ENCODE measurements at regions not wholly inside any gene's neighbourhood (a gene's known extent, or its start where the extent isn't known, plus 50 kb on each side); places are given as distances from the start of the nearest gene placed in this dataset.
"Not testable (repeated sequence)": the region's sequence is repeated elsewhere in the genome, so short reads cannot be mapped to it uniquely, and the experiment has no call there.

GRCh38 chr5:148708854-148709253, 54.5 kb upstream of the HTR4 start:
- DNase-seq = no peak

- DNase-seq = no peak
Observed at GRCh38 chr5:148711961-148712360, 57.6 kb upstream of the HTR4 start.

- DNase-seq = no peak
Observed at GRCh38 chr5:148713735-148714508, 59.6 kb upstream of the HTR4 start.

GRCh38 chr5:148716716-148717115, 62.4 kb upstream of the HTR4 start:
- DNase-seq = no peak

- no peak for DNase-seq
Observed at GRCh38 chr5:148717668-148718067, 63.3 kb upstream of the HTR4 start.

- no peak for DNase-seq
Observed at GRCh38 chr5:148719605-148720004, 65.3 kb upstream of the HTR4 start.

- no peak for DNase-seq
Observed at GRCh38 chr5:148720257-148720656, 65.9 kb upstream of the HTR4 start.

GRCh38 chr5:148723143-148723542, 68.8 kb upstream of the HTR4 start:
- no peak for DNase-seq

GRCh38 chr5:148725675-148726074, 71.3 kb upstream of the HTR4 start:
- no peak for DNase-seq

- DNase-seq = no peak
Observed at GRCh38 chr5:148729182-148729581, 74.9 kb upstream of the HTR4 start.

GRCh38 chr5:148730270-148730669, 75.9 kb upstream of the HTR4 start:
- no peak for DNase-seq

- DNase-seq = peak; percentile 89 to 92
Observed at GRCh38 chr5:148730942-148731898, 76.9 kb upstream of the HTR4 start.

GRCh38 chr5:148732692-148733091, 78.4 kb upstream of the HTR4 start:
- DNase-seq = no peak

GRCh38 chr5:148733601-148734438, 79.5 kb upstream of the HTR4 start:
- DNase-seq = peak; percentile 64 to 82

- DNase-seq = no peak
Observed at GRCh38 chr5:148734518-148734917, 80.2 kb upstream of the HTR4 start.

GRCh38 chr5:148735301-148735835, 81.0 kb upstream of the HTR4 start:
- DNase-seq = no peak

- DNase-seq = no peak
Observed at GRCh38 chr5:148739023-148739422, 84.7 kb upstream of the HTR4 start.

- DNase-seq = no peak
Observed at GRCh38 chr5:148739524-148739923, 85.2 kb upstream of the HTR4 start.

- no peak for DNase-seq
Observed at GRCh38 chr5:148740079-148740858, 85.9 kb upstream of the HTR4 start.

- DNase-seq = peak; percentile 70 to 79
Observed at GRCh38 chr5:148740966-148741742, 85.3 kb upstream of the ADRB2 start.

- DNase-seq = not testable (repeated sequence)
Observed at GRCh38 chr5:148741766-148742165, 84.6 kb upstream of the ADRB2 start.
